Stimulated activated CD4-positive, alpha-beta T cell treated with anti-CD3 and anti-CD28 coated beads, Interleukin-4, amount 100 ng/mL, for 4 hours (primary cell): ENCODE measurements at regions not wholly inside any gene's neighbourhood (a gene's known extent, or its start where the extent isn't known, plus 50 kb on each side); places are given as distances from the start of the nearest gene placed in this dataset.

Source experiments
- DNase-seq, 2 experiments: peaks; one replicate each; pipeline ENCODE4 v3.0.0-alpha.2; 2020

DNA sequence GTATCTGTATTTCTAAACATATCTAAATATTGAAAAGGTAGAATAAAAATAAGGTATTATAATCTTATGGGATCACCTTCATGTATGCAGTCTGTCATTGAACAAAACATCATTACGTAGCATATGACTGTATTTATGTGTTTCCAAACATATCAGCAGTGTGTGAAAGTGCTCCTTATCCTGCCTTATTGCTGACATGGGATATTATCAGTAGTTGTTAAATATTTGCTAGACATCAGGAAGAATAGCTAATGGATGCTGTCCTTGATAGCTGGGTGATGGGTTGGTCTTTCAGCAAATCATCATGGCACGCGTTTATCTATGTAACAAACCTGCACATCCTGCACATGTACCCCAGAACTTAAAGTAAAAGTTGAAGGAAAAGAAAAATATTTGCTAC is 59.1 kb upstream of the FAM20A start:
- DNase-seq: no peak

DNA sequence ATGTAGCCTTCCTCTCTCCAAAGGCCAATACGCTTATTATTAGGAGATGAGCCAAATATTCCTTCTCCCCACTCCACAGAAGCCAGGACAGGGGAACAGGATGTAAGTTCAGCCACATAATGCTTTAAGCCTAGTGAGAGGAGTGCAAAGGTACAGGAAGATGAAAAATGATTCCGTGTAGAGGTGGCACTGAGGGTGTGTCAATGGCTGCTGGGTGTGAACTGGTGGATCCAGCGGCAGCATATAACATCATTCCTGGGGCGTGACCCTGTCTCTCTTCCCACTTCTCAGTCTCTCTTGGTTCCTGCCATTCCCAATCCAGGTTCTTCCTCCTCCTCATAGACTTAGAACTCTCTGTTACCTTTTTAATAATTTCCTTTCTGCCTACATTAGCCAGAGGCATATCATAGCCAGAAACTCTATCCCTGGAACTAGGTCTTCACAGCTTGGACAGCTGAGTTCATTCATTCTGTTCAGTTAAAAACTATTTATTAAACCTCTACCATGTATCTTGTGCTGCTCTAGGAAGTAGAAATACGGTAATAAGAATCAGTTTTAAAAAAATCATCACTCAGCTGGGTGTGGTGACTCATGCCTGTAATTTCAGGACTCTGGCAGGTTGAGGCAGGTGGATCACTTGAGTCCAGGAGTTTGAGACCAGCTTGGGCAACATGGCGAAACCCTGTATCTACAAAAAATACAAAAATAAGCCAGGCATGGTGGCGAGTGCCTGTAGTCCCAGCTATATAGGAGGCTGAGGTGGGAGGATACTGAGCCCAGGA is 58.0 kb upstream of the FAM20A start:
- DNase-seq: no peak

DNA sequence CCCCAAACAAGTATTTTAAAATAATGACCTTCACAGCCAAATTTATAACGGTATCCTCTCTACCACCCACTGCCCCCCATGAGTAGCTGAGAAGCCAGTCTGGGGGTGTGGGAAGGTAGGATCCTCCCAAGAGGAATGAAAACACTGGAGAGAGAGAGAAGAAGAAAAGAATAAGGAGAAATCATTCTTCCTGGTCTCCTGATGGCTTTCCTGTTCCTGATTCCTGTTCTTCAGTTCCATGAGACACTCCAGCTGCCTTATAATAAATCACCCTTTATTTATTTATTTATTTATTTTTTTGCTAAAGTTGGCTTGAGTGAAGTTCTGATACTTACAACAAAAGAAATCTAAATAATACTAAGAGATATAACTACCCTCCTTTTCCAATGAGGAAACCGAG is 56.4 kb upstream of the FAM20A start:
- no peak for DNase-seq

- DNase-seq: no peak
Observed at GRCh38 chr17:68657166-68657565, 56.0 kb upstream of the FAM20A start.

DNA sequence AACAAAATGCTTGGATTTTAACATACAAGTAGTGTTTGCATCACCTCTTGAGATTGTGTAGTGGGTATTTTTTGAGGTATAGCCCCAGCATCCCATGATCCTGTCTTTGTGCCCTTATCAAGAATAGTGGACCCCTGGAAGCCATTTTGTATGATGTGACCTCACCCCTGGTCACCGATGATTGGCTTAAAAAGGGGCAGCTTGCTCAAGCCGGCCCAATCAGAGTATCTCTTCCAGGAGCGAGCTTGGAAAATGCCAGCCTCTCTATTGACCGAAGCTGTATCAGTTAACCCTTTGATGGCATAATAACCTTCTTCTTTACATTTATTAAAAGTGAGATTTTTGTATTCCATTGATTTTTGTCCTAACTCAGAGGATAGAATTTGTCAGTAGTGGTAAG is 55.5 kb upstream of the FAM20A start:
- no peak for DNase-seq
